HT-29 (cell line): ENCODE measurements at regions not wholly inside any gene's neighbourhood (a gene's known extent, or its start where the extent isn't known, plus 50 kb on each side); places are given as distances from the start of the nearest gene placed in this dataset.

Experiments used
- DNase-seq: peaks from one replicate; pipeline ENCODE4 v3.0.0-alpha.2; 2015; ENCODE audit warnings: low spot score

- no peak for DNase-seq
These were observed 60.5 kb downstream of the NR2F2 start for GRCh38 chr15:96390986-96391385.

GRCh38 chr15:96392380-96393208, 62.1 kb downstream of the NR2F2 start:
- no peak for DNase-seq

DNA sequence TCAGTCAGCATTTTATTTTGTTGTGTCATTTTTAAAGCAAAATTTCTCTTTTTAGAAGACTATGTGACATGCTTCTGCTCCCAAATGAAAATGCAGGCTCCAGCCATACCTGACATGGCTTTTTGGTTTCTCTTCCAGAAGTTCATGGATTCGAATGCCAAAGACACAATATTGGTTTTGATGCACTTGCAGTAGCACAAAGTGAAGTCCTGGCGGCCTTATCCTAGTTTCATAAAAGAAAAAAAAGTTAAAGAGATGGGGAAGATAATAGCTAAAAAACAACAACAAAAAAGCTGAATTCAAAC, 62.7 kb downstream of the NR2F2 start:
- DNase-seq, result no peak

DNA sequence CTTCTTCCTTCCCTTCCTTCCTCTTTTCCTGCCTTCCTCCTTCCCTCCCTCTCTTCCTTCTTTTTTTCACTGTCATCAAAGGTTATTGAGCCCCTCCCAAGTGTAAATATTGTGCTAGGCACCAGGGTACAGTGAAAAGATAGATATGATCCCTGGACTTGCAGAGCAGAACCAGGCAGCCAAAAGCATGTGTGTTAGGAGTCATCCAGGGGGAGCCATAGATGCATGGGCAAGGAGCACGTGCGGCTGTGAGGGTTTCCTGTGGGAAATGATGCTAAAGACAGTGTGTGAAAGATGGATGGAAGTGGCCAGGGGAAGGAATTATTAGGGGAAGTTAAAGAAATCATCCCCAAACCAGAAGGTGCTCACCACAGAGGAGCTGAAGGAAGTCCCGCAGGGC, 65.2 kb downstream of the NR2F2 start:
- no peak for DNase-seq

DNA sequence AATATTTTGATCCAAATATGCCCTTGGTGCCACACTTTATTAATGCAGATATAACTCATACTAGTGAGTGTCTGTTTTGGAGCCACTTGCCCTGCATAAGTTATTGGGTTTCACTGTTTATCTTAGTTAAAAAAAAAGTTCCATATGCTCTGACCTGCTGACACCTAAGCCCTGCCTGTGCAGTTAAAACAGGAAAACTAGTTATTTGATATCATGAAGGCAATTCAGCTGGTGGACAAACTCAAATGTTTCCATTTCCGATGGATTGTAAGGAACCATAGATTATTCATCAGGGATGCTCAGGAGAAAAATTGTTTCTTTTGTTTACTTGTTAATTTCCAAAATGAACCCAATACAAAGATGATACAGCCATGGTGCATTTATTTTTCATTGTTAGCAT, 68.3 kb downstream of the NR2F2 start:
- DNase-seq, result no peak

DNA sequence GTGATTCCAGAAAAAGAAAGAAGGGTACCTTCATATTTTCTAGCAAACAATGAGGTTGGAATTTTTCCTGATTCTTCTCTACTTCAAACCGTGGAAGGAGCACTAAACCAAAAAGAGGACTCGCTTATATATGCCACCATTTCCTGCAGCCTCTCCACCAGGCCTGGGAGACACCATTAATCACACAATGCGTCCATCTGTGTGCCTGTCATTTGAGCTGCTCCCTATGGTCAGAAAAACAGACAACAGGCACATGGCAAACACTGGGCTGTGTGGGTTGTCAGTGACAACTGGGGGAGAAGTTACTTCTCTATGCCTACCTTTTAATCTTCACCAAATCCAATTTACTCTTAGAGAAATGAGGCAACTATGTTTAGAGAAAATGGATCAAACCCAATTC, 71.9 kb downstream of the NR2F2 start:
- no peak for DNase-seq

DNA sequence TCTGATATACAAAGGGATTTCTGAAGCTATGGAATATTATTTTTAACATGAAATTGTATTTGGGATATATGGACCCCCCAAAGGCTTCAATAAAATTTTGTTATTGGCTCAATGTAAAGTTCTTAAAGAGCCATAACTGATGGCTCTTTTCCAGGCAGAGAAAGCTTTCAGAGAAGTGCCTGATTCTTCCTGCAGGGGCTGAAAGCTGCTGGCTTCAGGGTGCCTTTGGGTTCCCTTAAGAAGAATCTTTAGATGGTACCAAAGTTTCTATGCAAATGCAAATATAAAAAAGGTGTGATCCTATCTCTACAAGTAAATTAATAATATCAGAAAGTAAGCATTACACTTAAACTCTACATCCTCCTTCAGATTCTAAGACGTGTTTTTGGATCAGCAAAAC, 72.6 kb downstream of the NR2F2 start:
- DNase-seq, result no peak

GRCh38 chr15:96403932-96404331, 73.4 kb downstream of the NR2F2 start:
- no peak for DNase-seq

DNA sequence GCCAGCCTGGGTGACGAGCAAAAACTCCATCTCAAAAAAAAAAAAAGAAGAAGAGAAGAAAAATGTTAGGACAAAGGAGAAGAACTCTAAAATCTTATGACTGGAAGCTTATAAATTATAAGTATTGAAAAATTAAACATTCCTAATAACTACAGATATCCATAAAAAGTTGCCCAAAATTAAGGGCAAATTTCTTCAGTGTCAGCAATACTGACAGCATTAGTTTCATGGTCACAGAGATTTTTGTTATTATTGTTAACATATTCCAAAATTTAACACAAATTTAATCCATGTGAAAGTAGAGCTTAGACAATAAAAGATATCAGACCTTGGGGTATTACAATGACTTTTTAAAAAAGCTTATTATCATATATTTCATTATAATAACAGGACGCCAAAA, 74.1 kb downstream of the NR2F2 start:
- DNase-seq, result no peak

DNA sequence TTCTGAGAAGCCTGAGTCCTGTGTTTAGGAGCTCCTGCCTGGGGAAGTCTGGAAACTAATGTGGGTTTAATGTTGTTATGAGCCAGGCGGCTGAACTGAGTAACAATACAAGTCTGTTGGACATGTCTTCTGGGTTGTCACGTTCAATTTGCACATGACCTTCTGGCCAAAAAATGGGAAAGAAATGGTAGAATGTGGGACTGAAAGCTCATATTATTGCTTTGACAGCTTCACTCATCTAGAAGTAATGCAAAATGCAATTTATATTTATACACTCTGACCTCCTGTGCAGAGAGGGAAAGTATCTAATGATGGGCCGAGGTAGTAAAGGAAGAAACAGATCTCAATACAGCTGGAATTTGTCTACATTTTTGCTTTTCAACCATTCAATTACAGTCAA, 75.8 kb downstream of the NR2F2 start:
- DNase-seq, result no peak

GRCh38 chr15:96406701-96407100, 76.2 kb downstream of the NR2F2 start:
- DNase-seq, result no peak

GRCh38 chr15:96407482-96407881, 77.0 kb downstream of the NR2F2 start:
- DNase-seq, result no peak

DNA sequence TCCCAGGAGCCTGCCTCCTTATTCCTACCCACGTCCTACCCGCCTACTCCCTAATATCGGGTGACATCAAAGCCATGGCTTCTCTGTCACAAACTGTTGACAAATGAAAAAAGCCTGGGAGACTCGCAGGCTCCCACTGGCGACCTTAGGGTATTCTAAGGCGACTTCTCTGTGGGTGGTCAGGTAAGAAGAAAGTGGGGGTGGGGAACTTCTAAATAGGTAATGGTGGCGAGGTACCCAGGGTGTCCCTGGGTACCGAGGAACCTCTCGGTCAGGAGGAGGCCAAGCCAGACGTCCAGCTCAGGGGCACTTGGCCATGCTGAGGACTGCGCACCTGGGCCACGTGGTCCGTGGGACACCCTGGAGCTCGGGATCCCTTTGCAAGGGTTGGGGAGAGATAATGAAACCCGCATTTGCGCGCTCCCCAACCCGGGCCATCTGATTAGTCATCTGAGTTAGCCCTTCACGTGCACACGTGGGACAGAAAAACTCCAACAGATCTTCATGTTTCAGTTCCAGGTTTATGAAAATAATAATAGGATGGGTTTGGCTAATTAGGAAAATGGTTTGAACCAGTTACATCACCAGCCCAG, 78.2 kb downstream of the NR2F2 start:
- no peak for DNase-seq

DNA sequence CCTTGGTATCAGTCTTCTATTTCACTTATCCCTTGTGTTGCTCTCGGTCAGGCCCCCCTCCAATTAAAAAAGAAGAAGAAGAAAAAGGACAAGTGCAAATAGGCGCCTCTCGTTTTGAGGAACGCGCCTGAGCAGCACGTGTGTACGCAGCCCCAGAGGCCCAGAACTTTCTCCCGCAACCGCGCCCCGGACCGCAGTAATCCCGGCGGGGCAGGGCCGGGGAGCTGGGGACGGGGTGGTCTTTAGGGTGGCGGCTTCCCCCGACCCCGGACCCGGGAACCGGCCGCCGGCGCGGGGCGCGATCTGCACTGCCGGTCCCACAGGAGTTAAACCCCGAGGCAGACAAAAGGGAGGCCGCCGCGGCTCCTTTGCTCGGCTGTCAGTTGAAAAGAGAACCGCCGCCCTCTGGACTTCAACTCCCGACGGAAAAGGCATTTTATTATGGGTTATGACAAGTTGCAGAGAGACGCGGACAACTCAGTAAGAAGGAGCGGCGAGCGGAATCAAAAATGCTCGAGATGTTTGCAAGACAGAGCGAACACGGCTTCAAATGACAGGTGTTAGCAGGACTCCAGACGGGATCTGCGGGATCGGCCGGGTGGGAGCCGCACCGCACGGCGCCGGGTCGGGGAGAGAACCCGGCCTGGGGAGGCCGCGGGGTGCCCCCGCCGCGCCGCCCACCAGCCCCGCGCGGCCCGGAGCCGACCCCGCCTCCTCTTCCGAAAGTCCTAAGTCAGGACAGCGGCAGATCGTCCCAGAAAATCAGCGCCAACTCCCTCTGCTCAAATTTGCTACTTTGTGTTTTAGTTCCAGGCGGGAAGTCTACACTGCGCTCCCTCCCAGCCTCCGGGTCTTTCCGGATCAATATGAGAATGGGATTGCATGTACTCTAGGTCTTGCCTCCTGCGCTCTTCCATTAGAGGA, 79.0 kb downstream of the NR2F2 start:
- no peak for DNase-seq

DNA sequence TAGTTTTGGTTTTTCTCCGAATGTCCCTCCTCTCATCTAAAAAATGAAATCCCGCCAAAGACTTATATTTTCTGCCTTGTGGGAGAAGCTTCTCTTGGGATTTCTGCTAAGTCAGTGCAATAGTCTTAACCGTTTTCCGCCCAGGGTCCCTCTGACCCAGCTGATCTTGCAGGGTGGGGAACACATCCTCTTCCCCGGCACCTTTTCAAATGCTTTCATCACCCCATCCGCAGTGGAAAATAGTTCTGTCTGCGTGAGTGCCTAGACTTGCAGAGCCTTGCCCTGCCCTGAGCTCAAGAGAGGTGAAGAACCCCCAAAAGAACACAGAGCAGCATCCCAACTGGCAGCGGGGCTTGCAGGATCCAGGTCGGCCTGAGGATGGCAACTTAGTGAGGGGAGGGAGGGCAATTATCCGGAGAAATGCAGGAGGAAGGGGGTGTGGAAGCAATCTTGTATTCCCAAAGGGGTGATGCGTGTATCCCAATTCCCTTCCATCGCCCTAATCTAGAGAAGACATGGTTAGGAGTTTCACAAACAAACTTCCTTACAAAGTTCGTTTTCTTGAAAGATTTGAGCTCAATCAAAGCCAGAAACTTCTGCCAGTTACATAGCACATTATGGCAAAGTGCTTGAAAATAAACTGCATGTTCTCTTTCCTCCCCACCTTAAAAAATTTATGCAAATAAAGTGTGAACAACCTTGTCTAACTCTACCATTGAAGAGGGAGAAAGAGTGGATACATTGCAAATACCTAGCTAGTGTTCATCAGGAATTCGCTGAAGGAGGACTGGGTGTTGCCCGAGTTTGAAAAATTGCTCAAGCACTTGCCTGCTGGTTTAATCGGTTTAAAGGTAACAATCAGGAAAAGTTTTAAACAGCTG, 79.9 kb downstream of the NR2F2 start:
- no peak for DNase-seq

DNA sequence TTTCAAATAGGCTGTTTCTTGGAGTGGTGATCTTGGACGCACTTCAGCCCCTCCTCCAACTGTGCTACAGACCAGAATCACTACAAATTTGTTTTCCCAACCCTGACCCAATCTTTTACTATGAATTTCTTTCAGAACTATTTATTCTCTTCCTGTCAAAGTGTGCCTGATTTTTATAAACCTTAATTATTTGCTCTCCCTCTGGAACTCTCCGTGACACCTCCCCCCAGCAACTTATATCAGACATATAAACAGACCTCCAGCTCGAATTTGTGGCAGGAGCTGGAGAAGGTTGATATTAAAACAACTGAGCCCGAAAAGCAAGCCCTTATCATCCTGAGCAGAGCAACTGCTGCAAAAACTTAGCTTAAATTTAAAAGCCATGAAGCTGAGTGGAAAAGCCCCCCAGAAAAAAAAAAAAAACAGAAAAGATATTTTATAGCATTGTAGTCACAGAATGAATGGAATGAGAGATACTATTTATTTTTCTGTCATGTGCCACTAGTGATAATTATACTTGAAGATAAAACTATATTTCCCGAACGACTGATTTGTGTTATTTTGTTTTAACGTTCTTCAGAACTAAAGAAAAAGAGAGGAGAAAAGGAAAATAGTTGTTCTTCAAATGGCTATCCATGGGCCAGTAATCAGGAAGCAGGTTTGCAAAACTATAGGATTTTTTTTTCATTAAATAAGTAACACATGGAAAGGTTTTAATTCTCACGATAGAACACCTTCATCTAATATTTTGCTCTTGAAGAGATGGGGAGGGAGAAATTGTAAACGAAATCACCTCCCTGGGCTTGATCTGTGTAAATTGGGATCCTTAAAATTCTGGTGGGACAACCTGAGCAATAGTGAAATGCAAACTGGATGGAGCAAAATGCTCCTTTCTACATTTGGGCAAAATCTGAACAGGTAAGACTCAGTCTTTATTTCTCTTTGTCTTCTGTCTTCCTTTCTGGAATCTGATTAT, 80.8 kb downstream of the NR2F2 start:
- DNase-seq, result no peak

- no peak for DNase-seq
These were observed 81.8 kb downstream of the NR2F2 start for GRCh38 chr15:96412045-96412905.

- DNase-seq, result no peak
These were observed 82.4 kb downstream of the NR2F2 start for GRCh38 chr15:96412906-96413231.

GRCh38 chr15:96413657-96414056, 83.2 kb downstream of the NR2F2 start:
- no peak for DNase-seq

- DNase-seq, result no peak
These were observed 84.4 kb downstream of the NR2F2 start for GRCh38 chr15:96414875-96415274.
